Activated CD4-positive, alpha-beta T cell treated with anti-CD3 and anti-CD28 coated beads, Interleukin-2, amount 10 ng/mL, durations not matched to agents 7 days and 5 days (primary cell): ENCODE measurements at regions not wholly inside any gene's neighbourhood (a gene's known extent, or its start where the extent isn't known, plus 50 kb on each side); places are given as distances from the start of the nearest gene placed in this dataset.

Source experiments
- CTCF ChIA-PET: fragments of 350-600 bp; sonication (Branson Sonifier 250); formaldehyde crosslinking; loops from one replicate; lab custom pipeline; 2021; ENCODE audit warnings: antibody characterized with exemption; lab: Charles Lee
- POLR2A ChIA-PET: fragments of 350-600 bp; sonication (Branson Sonifier 250); formaldehyde crosslinking; loops from one replicate; lab custom pipeline; 2021; ENCODE audit warnings: antibody characterized with exemption; lab: Charles Lee
- DNase-seq: peaks from one replicate; pipeline ENCODE4 v3.0.0-alpha.2; 2020
- H3K27ac Mint-ChIP-seq: one replicate; pipeline ENCODE4 v1.8.0; 2021; ENCODE audit warnings: mild to moderate bottlenecking, moderate library complexity, mixed read lengths
- H3K27me3 Mint-ChIP-seq: one replicate; pipeline ENCODE4 v1.8.0; 2021; ENCODE audit warnings: mixed read lengths
- H3K36me3 Mint-ChIP-seq: one replicate; pipeline ENCODE4 v1.8.0; 2021; ENCODE audit warnings: low read depth, mixed read lengths
- H3K4me1 Mint-ChIP-seq: one replicate; pipeline ENCODE4 v1.8.0; 2021; ENCODE audit warnings: mixed read lengths
- H3K4me3 Mint-ChIP-seq: one replicate; pipeline ENCODE4 v1.8.0; 2021; ENCODE audit warnings: mild to moderate bottlenecking, moderate library complexity, mixed read lengths
- H3K9me3 Mint-ChIP-seq: one replicate; pipeline ENCODE4 v1.8.0; 2021; ENCODE audit warnings: mixed read lengths

DNA sequence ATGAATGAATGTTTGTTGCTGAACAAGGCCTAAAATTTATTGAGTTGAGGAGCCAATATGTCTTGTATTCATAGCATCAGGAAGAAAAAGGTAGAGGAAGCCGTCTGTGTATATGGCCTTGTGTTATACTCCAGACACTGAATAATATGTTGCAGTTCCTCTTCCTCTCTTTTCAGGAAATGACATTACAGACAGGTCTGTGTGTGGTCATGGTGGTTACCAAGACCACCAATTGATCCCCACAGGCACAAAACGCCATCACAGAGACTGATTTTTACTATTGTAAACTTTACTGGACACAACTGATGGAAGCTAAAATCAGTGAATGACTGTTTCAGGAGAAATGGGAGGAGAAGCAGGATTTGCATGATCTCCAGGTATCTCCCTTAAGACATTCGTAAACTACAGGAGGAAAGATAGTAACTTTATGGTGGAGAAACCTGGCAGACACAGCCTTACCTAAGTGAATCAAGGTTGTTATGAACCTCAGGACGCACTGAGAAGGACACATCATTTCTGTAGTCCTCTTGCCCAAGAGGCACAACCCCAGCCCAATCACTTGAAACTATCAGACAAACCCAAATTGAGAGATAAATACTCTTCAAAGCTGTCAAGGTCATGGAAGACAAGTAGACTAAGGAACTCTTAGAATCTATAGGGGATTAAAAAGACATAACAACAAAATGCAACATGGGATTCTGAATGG, 334.1 kb upstream of the RGS6 start:
- Mint-ChIP-seq H3K36me3 (peaks cover 39% of the 10 kb centered on the region), H3K27me3 (no peaks in the 10 kb centered on the region), H3K27ac (peak overlapping the region; percentile 56), H3K9me3 (peaks cover 17% of the 10 kb centered on the region), H3K4me1 (peaks cover 45% of the 10 kb centered on the region), H3K4me3 (no peak overlapping the region)
- ChIA-PET POLR2A (interaction anchor here (0.7 kb wide), 1 partner anchor 129 kb away, joined by 7 read pairs; no protein-coding TSS in a partner anchor), CTCF (interaction anchor here (0.6 kb wide), 1 partner anchor 183 kb away, joined by 3 read pairs; no protein-coding TSS in a partner anchor)
- DNase-seq = no peak

DNA sequence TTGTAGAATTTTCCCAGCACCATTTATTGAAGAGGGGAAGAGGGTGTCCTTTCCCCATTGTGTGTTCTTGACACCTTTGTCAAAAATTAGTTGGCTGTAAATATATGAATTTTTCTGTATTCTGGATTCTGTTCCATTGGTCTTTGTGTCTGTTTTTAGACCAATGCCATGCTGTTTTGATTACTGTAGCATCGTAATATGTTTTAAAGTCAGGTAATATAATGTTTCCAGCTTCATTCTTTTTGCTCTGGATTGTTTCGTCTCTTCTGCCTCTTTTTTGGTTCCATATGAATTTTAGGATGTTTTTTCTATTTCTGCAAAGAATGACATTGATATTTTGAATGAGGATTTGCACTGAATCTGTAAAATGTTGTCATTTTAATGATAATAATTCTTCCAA, 331.9 kb upstream of the RGS6 start:
- H3K4me3 Mint-ChIP-seq = no peak overlapping the region
- no peaks in the 10 kb centered on the region for H3K27me3 Mint-ChIP-seq
- peaks cover 33% of the 10 kb centered on the region for H3K4me1 Mint-ChIP-seq
- H3K36me3 Mint-ChIP-seq = peaks cover 47% of the 10 kb centered on the region
- no peak overlapping the region for H3K27ac Mint-ChIP-seq
- H3K9me3 Mint-ChIP-seq = peaks cover 25% of the 10 kb centered on the region
- DNase-seq = no peak
- CTCF ChIA-PET = no interaction called here
- POLR2A ChIA-PET = no interaction called here

DNA sequence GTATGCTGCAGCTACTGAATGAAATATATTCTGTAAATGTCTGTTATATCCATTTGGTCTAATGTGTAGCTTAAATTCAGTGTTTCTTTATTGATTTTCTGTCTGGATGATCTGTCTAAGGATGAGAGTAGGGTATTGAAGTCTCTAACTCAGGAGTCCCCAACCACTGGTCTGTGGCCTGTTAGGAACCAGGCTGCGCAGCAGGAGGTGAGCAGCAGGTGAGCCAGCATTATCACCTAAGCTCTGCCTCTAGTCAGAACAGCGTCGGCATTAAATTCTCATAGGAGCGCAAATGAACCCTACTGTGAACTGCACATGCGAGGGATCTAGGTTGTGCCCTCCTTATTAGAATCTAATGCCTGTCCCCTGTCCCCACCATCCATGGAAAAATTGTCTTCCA, 329.7 kb upstream of the RGS6 start:
- no peak for DNase-seq
- Mint-ChIP-seq H3K4me1 (peaks cover 35% of the 10 kb centered on the region), H3K36me3 (peaks cover 44% of the 10 kb centered on the region), H3K27ac (no peak overlapping the region), H3K27me3 (no peaks in the 10 kb centered on the region), H3K4me3 (no peak overlapping the region), H3K9me3 (peaks cover 33% of the 10 kb centered on the region)
- ChIA-PET POLR2A (no interaction called here), CTCF (interaction anchor here (0.6 kb wide), 1 partner anchor 831 kb away, joined by 3 read pairs; no protein-coding TSS in a partner anchor)

GRCh38 chr14:71604231-71604630, 328.0 kb upstream of the RGS6 start:
- no peaks in the 10 kb centered on the region for H3K27me3 Mint-ChIP-seq
- peaks cover 30% of the 10 kb centered on the region for H3K9me3 Mint-ChIP-seq
- POLR2A ChIA-PET = no interaction called here
- peaks cover 34% of the 10 kb centered on the region for H3K36me3 Mint-ChIP-seq
- CTCF ChIA-PET = no interaction called here
- DNase-seq = no peak
- H3K27ac Mint-ChIP-seq = no peak overlapping the region
- H3K4me3 Mint-ChIP-seq = no peak overlapping the region
- peaks cover 22% of the 10 kb centered on the region for H3K4me1 Mint-ChIP-seq

DNA sequence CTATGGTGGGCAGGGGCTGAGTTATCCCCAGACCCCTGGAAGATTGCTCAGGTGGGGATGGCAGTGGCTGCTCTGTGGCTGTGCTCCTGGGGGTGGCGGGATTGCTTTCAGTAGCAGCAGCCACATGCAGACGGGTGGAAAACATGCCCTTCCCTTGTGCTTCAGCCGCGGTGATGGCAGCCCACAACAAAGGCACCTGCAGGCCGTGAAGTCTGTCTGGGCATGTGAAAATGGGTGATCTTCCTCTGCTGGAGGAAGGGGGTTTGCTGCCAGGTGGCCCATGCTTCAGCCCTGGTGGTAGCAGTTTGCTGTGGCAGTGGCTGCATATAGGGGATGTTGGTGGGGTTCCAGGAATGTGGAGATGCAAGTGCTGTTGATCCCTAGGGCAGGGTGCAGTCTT, 326.2 kb upstream of the RGS6 start:
- ChIA-PET CTCF (interaction anchor here (1.0 to 1.5 kb wide), 2 partner anchors 15 to 16 kb away, joined by 3 read pairs; no protein-coding TSS in a partner anchor), POLR2A (no interaction called here)
- Mint-ChIP-seq H3K4me3 (no peak overlapping the region), H3K9me3 (peaks cover 22% of the 10 kb centered on the region), H3K27ac (peak overlapping the region; percentile 59), H3K4me1 (peaks cover 19% of the 10 kb centered on the region), H3K27me3 (no peaks in the 10 kb centered on the region), H3K36me3 (peaks cover 19% of the 10 kb centered on the region)
- DNase-seq = peak; percentile 16

DNA sequence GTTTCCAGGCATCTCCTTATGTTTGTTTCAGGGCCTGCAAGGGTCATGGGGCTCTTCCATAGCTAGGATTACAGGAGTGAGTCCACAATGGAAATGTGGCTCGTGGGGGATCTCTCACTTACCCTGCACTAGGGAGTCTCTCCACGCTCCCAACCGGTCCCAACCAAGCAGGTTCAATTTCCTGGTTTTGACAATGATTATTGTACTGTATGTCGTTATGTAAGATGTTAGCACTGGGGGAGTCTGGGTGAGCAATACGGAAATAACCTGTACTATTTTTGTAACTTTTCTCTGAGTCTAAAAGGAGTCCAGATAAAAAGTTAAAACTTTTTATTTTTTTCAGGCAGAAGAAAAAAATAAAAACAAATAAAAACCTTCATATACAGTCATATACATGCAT, 325.7 kb upstream of the RGS6 start:
- DNase-seq = no peak
- Mint-ChIP-seq H3K9me3 (peaks cover 18% of the 10 kb centered on the region), H3K36me3 (peaks cover 17% of the 10 kb centered on the region), H3K4me3 (no peak overlapping the region), H3K27ac (peak overlapping the region; percentile 59), H3K27me3 (no peaks in the 10 kb centered on the region), H3K4me1 (peaks cover 19% of the 10 kb centered on the region)
- ChIA-PET POLR2A (no interaction called here), CTCF (no interaction called here)

DNA sequence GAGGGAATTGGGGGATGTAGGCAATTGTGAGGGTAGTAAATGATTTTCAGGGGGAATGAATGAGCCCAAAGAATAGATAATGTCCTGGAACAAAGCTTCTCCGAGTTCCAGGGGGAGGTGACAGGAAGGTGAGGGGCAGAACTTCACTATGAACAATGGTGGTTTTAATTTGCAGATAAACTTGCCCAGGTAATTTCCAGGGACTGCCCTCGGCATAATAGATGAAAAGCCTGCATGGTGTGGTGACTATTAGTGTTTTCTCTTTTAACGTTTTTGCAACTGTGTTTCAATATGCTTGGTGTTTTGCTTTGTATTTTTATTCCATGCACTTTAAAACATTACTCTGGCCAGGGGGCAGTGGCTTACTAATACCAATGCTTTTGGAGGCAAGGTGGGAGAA, 325.2 kb upstream of the RGS6 start:
- H3K27me3 Mint-ChIP-seq = no peaks in the 10 kb centered on the region
- peaks cover 19% of the 10 kb centered on the region for H3K4me1 Mint-ChIP-seq
- H3K9me3 Mint-ChIP-seq = peaks cover 16% of the 10 kb centered on the region
- H3K36me3 Mint-ChIP-seq = peaks cover 16% of the 10 kb centered on the region
- no peak overlapping the region for H3K4me3 Mint-ChIP-seq
- ChIA-PET POLR2A (no interaction called here), CTCF (no interaction called here)
- DNase-seq = no peak
- H3K27ac Mint-ChIP-seq = no peak overlapping the region

DNA sequence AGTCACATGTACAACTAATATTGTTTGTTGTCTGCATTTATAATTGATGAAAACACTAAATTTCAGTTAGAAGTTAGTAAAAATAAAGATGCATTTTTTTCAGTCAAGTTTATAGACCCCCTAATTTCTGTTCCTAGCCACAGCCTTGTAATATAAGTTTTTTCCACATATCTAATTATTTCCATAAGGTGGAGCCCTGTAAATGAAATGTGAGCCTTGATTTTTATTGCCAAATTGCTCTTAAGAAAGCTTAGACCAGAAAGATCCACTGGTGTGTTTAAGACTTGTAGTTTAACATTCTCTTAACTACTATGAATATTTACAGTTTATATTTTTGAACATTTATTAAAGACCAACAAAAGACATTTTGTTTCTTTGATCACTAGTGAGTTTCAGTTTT, 322.1 kb upstream of the RGS6 start:
- peaks cover 10% of the 10 kb centered on the region for H3K36me3 Mint-ChIP-seq
- no peak for DNase-seq
- ChIA-PET POLR2A (no interaction called here), CTCF (no interaction called here)
- H3K27me3 Mint-ChIP-seq = no peaks in the 10 kb centered on the region
- peaks cover 11% of the 10 kb centered on the region for H3K9me3 Mint-ChIP-seq
- no peak overlapping the region for H3K4me3 Mint-ChIP-seq
- H3K4me1 Mint-ChIP-seq = peaks cover 18% of the 10 kb centered on the region
- H3K27ac Mint-ChIP-seq = no peak overlapping the region

- Mint-ChIP-seq H3K4me3 (no peak overlapping the region), H3K9me3 (peaks cover 5% of the 10 kb centered on the region), H3K4me1 (peaks cover 14% of the 10 kb centered on the region), H3K27ac (no peak overlapping the region), H3K36me3 (peaks cover 6% of the 10 kb centered on the region), H3K27me3 (no peaks in the 10 kb centered on the region)
- DNase-seq = no peak
- ChIA-PET POLR2A (no interaction called here), CTCF (no interaction called here)
Measured at GRCh38 chr14:71610797-71611196, 321.4 kb upstream of the RGS6 start.

GRCh38 chr14:71613168-71613567, 319.1 kb upstream of the RGS6 start:
- CTCF ChIA-PET = interaction anchor here (0.5 to 1.4 kb wide), 4 partner anchors 16 to 871 kb away, joined by 3 to 5 read pairs (median 4); no protein-coding TSS in a partner anchor
- POLR2A ChIA-PET = no interaction called here
- DNase-seq = no peak
- H3K27me3 Mint-ChIP-seq = no peaks in the 10 kb centered on the region
- peaks cover 6% of the 10 kb centered on the region for H3K36me3 Mint-ChIP-seq
- peaks cover 5% of the 10 kb centered on the region for H3K4me1 Mint-ChIP-seq
- H3K9me3 Mint-ChIP-seq = no peaks in the 10 kb centered on the region
- no peak overlapping the region for H3K27ac Mint-ChIP-seq
- no peak overlapping the region for H3K4me3 Mint-ChIP-seq

- DNase-seq = no peak
- ChIA-PET POLR2A (no interaction called here), CTCF (interaction anchor here (1.0 kb wide), 1 partner anchor 9 kb away, joined by 3 read pairs; no protein-coding TSS in a partner anchor)
- Mint-ChIP-seq H3K27ac (no peak overlapping the region), H3K9me3 (no peaks in the 10 kb centered on the region), H3K36me3 (peaks cover 24% of the 10 kb centered on the region), H3K27me3 (no peaks in the 10 kb centered on the region), H3K4me3 (no peak overlapping the region), H3K4me1 (peaks cover 5% of the 10 kb centered on the region)
Measured at GRCh38 chr14:71616013-71616412, 316.2 kb upstream of the RGS6 start.

DNA sequence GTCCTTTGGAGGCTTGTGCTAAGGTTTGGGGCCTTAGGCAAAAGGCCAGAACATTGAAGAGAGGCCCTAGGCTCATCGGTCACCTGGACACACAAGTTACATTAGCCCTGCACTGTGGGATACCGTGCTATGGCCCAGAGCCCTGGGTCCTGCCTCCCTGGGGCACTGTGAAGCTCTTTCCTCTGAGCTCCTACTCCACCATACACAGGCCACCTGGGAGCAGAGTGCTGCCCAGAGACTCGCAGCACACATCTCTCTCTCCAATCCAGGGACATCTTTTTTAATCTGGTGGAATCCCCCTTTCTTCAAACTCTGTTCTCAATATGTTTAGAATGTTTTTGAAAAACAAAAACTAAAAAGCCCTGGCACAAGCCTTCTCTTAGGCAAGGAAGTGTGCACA, 314.2 kb upstream of the RGS6 start:
- peaks cover 5% of the 10 kb centered on the region for H3K4me1 Mint-ChIP-seq
- peaks cover 29% of the 10 kb centered on the region for H3K36me3 Mint-ChIP-seq
- H3K27me3 Mint-ChIP-seq = no peaks in the 10 kb centered on the region
- H3K9me3 Mint-ChIP-seq = no peaks in the 10 kb centered on the region
- no peak overlapping the region for H3K4me3 Mint-ChIP-seq
- POLR2A ChIA-PET = no interaction called here
- CTCF ChIA-PET = interaction anchor here (0.5 kb wide), 1 partner anchor 99 kb away, joined by 3 read pairs; no protein-coding TSS in a partner anchor
- no peak overlapping the region for H3K27ac Mint-ChIP-seq
- no peak for DNase-seq

GRCh38 chr14:71618716-71619115, 313.5 kb upstream of the RGS6 start:
- ChIA-PET POLR2A (interaction anchor here (0.7 kb wide), 1 partner anchor 149 kb away, joined by 3 read pairs; no protein-coding TSS in a partner anchor), CTCF (no interaction called here)
- Mint-ChIP-seq H3K4me3 (no peak overlapping the region), H3K27me3 (no peaks in the 10 kb centered on the region), H3K4me1 (peaks cover 5% of the 10 kb centered on the region), H3K36me3 (peaks cover 29% of the 10 kb centered on the region), H3K27ac (no peak overlapping the region), H3K9me3 (no peaks in the 10 kb centered on the region)
- no peak for DNase-seq
